ENCODE measurements at regions not wholly inside any gene's neighbourhood (a gene's known extent, or its start where the extent isn't known, plus 50 kb on each side); places are given as distances from the start of the nearest gene placed in this dataset.

DNA sequence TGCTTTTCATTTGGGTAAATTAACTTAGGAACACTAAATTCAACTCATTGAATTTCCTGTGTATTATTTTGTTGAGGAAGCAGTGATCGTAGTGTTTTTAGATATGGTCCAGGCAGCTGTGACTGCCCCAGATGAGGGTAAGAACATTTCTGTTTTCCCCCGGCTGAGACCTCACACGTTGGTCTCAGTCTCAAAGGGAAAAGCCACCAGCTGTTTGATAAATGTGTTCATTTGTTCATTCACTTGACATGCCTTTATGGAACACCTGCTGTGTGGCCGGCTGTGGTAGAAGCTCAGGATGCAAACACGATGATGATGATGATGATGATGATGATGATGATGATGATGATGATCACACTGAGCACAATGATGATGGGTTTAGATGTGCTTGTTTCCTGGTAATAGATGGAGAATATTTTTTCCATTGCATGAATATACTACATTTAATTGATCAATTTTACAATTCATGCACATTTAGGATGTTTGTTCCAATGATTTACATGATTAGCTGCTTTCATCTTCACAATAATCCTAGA is 125.6 kb upstream of the ZNF32 start:
- no peak for DNase-seq (ENCODE audit: low read depth)

GRCh38 chr10:43773736-43774135 is 125.1 kb upstream of the ZNF32 start:
- no peak for DNase-seq (ENCODE audit: low read depth)

GRCh38 chr10:43772171-43772570 is 123.5 kb upstream of the ZNF32 start:
- DNase-seq (ENCODE audit: low read depth): no peak

GRCh38 chr10:43771675-43772074 is 123.0 kb upstream of the ZNF32 start:
- no peak for DNase-seq (ENCODE audit: low read depth)

GRCh38 chr10:43765516-43765915 is 116.8 kb upstream of the ZNF32 start:
- no peak for DNase-seq (ENCODE audit: low read depth)

GRCh38 chr10:43763846-43764245 is 115.2 kb upstream of the ZNF32 start:
- DNase-seq (ENCODE audit: low read depth): no peak

GRCh38 chr10:43760514-43760913 is 111.8 kb upstream of the ZNF32 start:
- no peak for DNase-seq (ENCODE audit: low read depth)

GRCh38 chr10:43759216-43759615 is 110.5 kb upstream of the ZNF32 start:
- no peak for DNase-seq (ENCODE audit: low read depth)

DNA sequence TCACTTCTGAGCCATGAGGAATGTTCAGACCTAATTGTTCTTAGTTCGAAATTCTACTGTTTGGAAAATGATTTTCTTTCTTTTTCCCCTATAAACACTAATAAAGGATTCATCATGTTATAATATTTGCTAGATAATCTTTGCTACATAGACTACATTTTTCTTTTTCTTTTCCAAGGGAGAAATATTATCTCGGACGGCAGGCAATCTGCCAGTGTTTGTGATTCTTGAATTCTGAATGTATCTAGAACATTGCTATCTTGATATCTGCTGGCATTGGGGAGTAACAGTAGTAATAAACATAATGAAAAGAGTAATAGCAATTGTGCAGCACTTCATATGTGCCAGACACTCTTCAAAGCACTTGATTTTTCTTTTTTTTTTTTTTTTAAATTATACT is 107.7 kb upstream of the ZNF32 start:
- DNase-seq (ENCODE audit: low read depth): no peak

- DNase-seq (ENCODE audit: low read depth): no peak
These were observed 106.0 kb upstream of the ZNF32 start for GRCh38 chr10:43754569-43755260.

DNA sequence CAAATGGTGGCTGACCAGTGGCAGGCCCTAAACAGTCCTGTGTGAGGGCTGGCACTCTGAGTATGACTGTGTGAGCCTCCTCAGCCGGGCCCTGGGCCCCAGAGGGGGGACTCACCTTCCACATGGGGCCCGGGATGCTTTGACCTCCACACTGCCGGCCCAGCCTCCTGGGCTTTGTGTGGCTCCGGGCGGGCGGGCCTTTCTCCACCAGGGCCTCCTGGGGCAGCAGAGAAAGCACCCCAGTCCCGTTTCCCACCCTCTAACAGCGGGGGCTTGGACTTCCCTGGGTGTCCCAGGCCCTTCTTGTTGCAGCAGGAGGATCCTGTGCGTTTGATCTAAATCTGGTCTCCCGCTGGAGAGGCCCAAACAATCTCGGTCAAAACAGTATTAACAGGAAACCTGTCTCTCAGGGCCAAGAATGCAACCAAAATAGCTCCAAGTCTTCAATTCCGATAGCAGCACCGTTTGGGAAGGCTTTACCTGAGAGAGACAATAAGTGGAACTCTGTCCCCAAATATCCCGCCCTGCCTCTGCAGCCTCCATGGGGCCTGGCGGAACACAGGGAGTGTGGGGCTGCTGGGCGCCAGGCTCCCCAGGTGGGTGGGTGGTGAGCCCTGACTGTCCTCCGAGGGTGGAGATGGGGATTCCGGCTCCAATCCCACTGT is 104.8 kb upstream of the ZNF32 start:
- no peak for DNase-seq (ENCODE audit: low read depth)

GRCh38 chr10:43752682-43753081 is 104.0 kb upstream of the ZNF32 start:
- no peak for DNase-seq (ENCODE audit: low read depth)

GRCh38 chr10:43751646-43752045 is 103.0 kb upstream of the ZNF32 start:
- no peak for DNase-seq (ENCODE audit: low read depth)

- DNase-seq (ENCODE audit: low read depth): no peak
These were observed 101.4 kb upstream of the ZNF32 start for GRCh38 chr10:43749940-43750552.

GRCh38 chr10:43749145-43749576 is 100.5 kb upstream of the ZNF32 start:
- DNase-seq (ENCODE audit: low read depth): no peak

- DNase-seq (ENCODE audit: low read depth): no peak
These were observed 99.9 kb upstream of the ZNF32 start for GRCh38 chr10:43748560-43748959.

DNA sequence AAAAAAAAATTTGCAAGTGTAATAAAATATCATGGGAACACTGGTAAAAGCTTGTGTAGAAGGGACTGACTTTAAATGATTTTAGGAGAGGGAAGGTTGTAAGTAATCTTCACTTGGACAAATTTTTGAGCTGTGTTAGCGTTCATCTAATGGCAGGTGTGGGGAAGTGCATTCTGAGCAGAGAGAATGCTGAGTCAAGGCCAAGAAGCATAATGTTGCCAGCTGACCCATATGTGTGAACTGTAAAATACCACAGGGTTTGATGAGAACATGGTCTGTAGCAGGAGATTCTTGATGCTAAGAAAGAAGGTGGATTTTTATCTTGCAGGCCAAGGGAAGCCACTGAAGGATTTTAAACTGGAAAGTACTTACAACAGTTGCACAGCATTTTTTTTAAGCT is 98.2 kb upstream of the ZNF32 start:
- DNase-seq (ENCODE audit: low read depth): no peak

DNA sequence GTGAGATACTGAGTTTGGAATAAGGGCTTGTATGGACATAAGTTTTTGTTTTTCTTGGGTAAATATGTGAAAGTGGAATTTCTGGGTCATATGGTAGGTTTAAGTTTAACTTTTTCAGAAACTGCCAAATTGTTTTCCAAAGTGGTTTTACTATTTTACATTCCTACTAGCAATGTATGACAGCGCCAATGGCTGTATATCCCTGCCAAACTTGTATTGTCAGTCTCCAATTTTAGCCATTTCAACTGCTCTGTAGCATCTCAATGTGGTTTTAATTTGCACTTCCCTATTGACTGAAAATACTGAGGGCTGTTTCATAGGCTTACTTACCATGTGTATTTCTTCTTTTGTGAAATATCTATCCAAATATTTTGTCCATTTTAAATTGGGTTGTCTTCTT is 90.5 kb upstream of the ZNF32 start:
- no peak for DNase-seq (ENCODE audit: low read depth)

- DNase-seq (ENCODE audit: low read depth): no peak
These were observed 88.3 kb upstream of the ZNF32 start for GRCh38 chr10:43737003-43737402.

GRCh38 chr10:43735907-43736306 is 87.2 kb upstream of the ZNF32 start:
- DNase-seq (ENCODE audit: low read depth): no peak

GRCh38 chr10:43734716-43735115 is 86.0 kb upstream of the ZNF32 start:
- DNase-seq (ENCODE audit: low read depth): no peak

DNA sequence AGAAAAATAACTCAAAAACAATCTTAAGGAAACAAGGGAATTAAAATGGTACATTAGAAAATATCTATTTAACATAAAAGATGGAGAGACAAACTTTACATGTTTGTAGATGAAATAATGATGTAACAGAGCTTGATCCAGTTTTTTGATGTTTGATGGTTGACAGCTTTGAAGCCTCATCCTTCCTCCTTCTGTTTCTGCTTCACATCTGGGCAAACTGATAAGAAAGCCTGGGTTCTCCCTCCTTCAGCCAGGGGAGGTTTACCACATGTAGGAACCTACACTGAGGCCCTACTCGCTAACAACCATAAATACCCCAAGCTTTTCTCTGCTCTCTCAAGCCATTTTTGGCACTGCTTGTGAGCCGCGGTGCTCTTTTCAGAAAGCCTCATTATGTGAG is 82.8 kb upstream of the ZNF32 start:
- DNase-seq (ENCODE audit: low read depth): no peak

DNA sequence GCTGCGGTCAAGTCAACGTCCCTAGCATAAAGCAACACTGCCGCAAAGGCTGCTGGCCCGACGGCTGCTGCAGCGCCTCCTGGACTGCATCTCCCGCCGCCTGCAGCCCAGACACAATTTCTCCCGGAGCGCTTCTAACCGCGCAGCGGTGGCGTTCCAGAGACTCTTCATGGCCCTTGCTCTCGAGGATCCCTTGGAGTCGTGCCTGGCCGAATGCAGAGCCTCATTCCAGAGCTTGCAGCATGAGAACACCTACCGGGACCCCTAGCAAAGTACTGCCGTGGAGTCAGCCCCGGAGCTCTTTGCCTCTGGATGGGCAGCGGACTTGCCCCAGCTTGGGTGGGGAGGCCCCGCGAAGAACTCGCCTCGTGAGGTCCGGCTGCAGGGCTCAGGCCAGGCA is 79.7 kb upstream of the ZNF32 start:
- no peak for DNase-seq (ENCODE audit: low read depth)
